Panc1 (cell line): ENCODE measurements at regions not wholly inside any gene's neighbourhood (a gene's known extent, or its start where the extent isn't known, plus 50 kb on each side); places are given as distances from the start of the nearest gene placed in this dataset.

Experiments
- ATAC-seq: fragments of 200-7000 bp; cut with Tn5 transposase; 2 replicates; pipeline ENCODE4 v1.9.1; 2020; ENCODE audit warnings: mild to moderate bottlenecking, moderate library complexity
- BruUV-seq: library from RNA; stranded (reverse); fragments of 400-500 nt; replicated peaks from 2 replicates; lab custom pipeline; 2021; lab: Mats Ljungman, UMichigan
- CTCF ChIA-PET: fragments of 300-600 bp; sonication (Branson Sonifier 250); formaldehyde crosslinking; loops from one replicate; lab custom pipeline; 2022; ENCODE audit warnings: antibody characterized with exemption; lab: Charles Lee
- POLR2A ChIA-PET: fragments of 300-600 bp; sonication (Branson Sonifier 250); formaldehyde crosslinking; loops from one replicate; lab custom pipeline; 2022; ENCODE audit warnings: antibody characterized with exemption; lab: Charles Lee
- DNase-seq: peaks from one replicate; pipeline ENCODE4 v3.0.0-alpha.2; 2010; ENCODE audit warnings: low read depth, low spot score
- H3K27ac ChIP-seq: 2 replicates; pipeline ENCODE4 v1.5.1; 2011; ENCODE audit warnings: mild to moderate bottlenecking, low read length, inconsistent platforms
- H3K27me3 ChIP-seq: fragments of 200-500 bp; sonication (Bioruptor generic); 2 replicates; pipeline ENCODE4 v1.6.0; 2014; ENCODE audit warnings: low read length, inconsistent platforms; ENCODE audit not compliant: control insufficient read depth, insufficient read depth
- H3K36me3 ChIP-seq: fragments of 200-500 bp; sonication (Bioruptor generic); 2 replicates; pipeline ENCODE4 v1.5.1; 2014; ENCODE audit warnings: inconsistent platforms, mild to moderate bottlenecking, low read length, moderate library complexity; ENCODE audit not compliant: control insufficient read depth, insufficient read depth
- H3K4me1 ChIP-seq: 2 replicates; pipeline ENCODE4 v1.5.1; 2011; ENCODE audit warnings: inconsistent platforms, mild to moderate bottlenecking, low read length, moderate library complexity; ENCODE audit not compliant: control insufficient read depth, insufficient read depth
- H3K4me3 ChIP-seq, 2 experiments: 2 replicates each; pipeline ENCODE4 v1.5.1; 2011 to 2012; ENCODE audit warnings: low read depth in 2 of 2, low read length in 2 of 2, mild to moderate bottlenecking in 2 of 2, inconsistent platforms in 1 of 2, moderate library complexity in 1 of 2
- H3K9me3 ChIP-seq: fragments of 200-500 bp; sonication (Bioruptor generic); 2 replicates; pipeline ENCODE4 v1.5.1; 2014; ENCODE audit warnings: low read depth, mild to moderate bottlenecking, inconsistent platforms, low read length, moderate library complexity; ENCODE audit not compliant: control insufficient read depth, insufficient read depth
- CTCF ChIP-seq: fragments of 450-650 bp; IDR thresholded peaks from 2 replicates; pipeline ENCODE4 v1.5.1; 2017; ENCODE audit warnings: mild to moderate bottlenecking
- POLR2AphosphoS5 ChIP-seq: IDR thresholded peaks from 2 replicates; pipeline ENCODE4 v1.6.1; 2012; ENCODE audit warnings: mild to moderate bottlenecking, low read depth, low read length, moderate library complexity
- REST ChIP-seq, 2 experiments: IDR thresholded peaks; 2 replicates each; pipeline ENCODE4 v1.6.1; 2011 to 2012; ENCODE audit warnings: low read depth in 2 of 2, control low read depth in 1 of 2, low read length in 1 of 2, mild to moderate bottlenecking in 1 of 2, moderate library complexity in 1 of 2; ENCODE audit not compliant: insufficient read depth in 1 of 2
- SIN3A ChIP-seq: IDR thresholded peaks from 2 replicates; pipeline ENCODE4 v1.6.1; 2012; ENCODE audit warnings: low read depth, mild to moderate bottlenecking, low read length, moderate library complexity, borderline replicate concordance; ENCODE audit not compliant: insufficient read depth
- TCF7L2 ChIP-seq: IDR thresholded peaks from 2 replicates; pipeline ENCODE4 v1.6.1; 2011; ENCODE audit warnings: mild to moderate bottlenecking, low read depth, low read length, inconsistent platforms
- in situ Hi-C: cut with HindIII; loops from 2 replicates; pipeline ENCODE4 v1.10.0; 2016; ENCODE audit warnings: low sequenced_read_pairs, low pct_unique_long_range_greater_than_20kb
- intact Hi-C: fragments of 100-400 bp; cut with micrococcal nuclease; formaldehyde crosslinking; loops from one replicate; pipeline ENCODE4 v1.10.0; 2022; ENCODE audit not compliant: unreplicated experiment

GRCh38 chr5:67679184-67679841, 482.7 kb upstream of the CD180 start:
- ChIA-PET POLR2A (no interaction called here), CTCF (interaction anchor here (0.6 kb wide), 1 partner anchor 391 kb away, joined by 3 read pairs; no protein-coding TSS in a partner anchor)
- no peak for TF ChIP-seq TCF7L2
- no peak for TF ChIP-seq REST (IDR thresholded peaks at IDR 0.05; ENCODE audit: insufficient read depth in 1 of 2, low read depth in 2 of 2, low read length in 1 of 2)
- no peak for TF ChIP-seq SIN3A
- no peak for TF ChIP-seq POLR2AphosphoS5
- TF ChIP-seq CTCF, result no peak
- DNase-seq (no peak), ATAC-seq (no peak)
- H3K36me3 ChIP-seq, result no peaks in the 10 kb centered on the region
- no peaks in the 10 kb centered on the region for H3K9me3 ChIP-seq
- intact Hi-C loops (no loop called here), in situ Hi-C loops (no loop called here)
- no peak overlapping the region for H3K27ac ChIP-seq
- H3K27me3 ChIP-seq, result no peaks in the 10 kb centered on the region
- no peak overlapping the region for H3K4me3 ChIP-seq
- no TSS peak for BruUV-seq
- H3K4me1 ChIP-seq, result no peaks in the 10 kb centered on the region

GRCh38 chr5:67678594-67678993, 482.0 kb upstream of the CD180 start:
- ATAC-seq, result no peak
- in situ Hi-C loops (no loop called here), intact Hi-C loops (no loop called here)
- Histone ChIP-seq H3K9me3 (no peaks in the 10 kb centered on the region), H3K27ac (no peak overlapping the region), H3K27me3 (no peaks in the 10 kb centered on the region), H3K4me1 (no peaks in the 10 kb centered on the region), H3K4me3 (no peak overlapping the region), H3K36me3 (no peaks in the 10 kb centered on the region)
- no TSS peak for BruUV-seq
- no peak for DNase-seq
- no peak for TF ChIP-seq TCF7L2
- no peak for TF ChIP-seq SIN3A
- no peak for TF ChIP-seq POLR2AphosphoS5
- TF ChIP-seq CTCF, result no peak
- TF ChIP-seq REST (IDR thresholded peaks at IDR 0.05; ENCODE audit: insufficient read depth in 1 of 2, low read depth in 2 of 2, low read length in 1 of 2), result no peak
- ChIA-PET POLR2A (no interaction called here), CTCF (no interaction called here)
